GM12878 (cell line): ENCODE measurements at regions not wholly inside any gene's neighbourhood (a gene's known extent, or its start where the extent isn't known, plus 50 kb on each side); places are given as distances from the start of the nearest gene placed in this dataset.
A peak's percentile ranks its signal among the peaks of the same experiment; 100 is the strongest.

ENCODE experiments used
- ATAC-seq: fragments of 200-7000 bp; cut with Tn5 transposase; 3 replicates; pipeline ENCODE4 v1.9.1; 2020; ENCODE audit warnings: mild to moderate bottlenecking, moderate library complexity
- BruUV-seq: library from RNA; stranded (reverse); fragments of 400-500 nt; replicated peaks from 2 replicates; lab custom pipeline; 2021; lab: Mats Ljungman, UMichigan
- CTCF ChIA-PET: fragments of 300-600 bp; sonication (Branson Sonifier 250); formaldehyde crosslinking; extraction: SDS; loops from one replicate; lab custom pipeline; 2021; ENCODE audit warnings: inconsistent platforms; lab: Yijun Ruan, JAX
- POLR2A ChIA-PET: fragments of 350-600 bp; formaldehyde crosslinking; extraction: SDS; loops from one replicate; lab custom pipeline; 2021; ENCODE audit warnings: inconsistent platforms; lab: Charles Lee
- RAD21 ChIA-PET: fragments of 300-600 bp; sonication (Branson Sonifier 250); formaldehyde crosslinking; loops from one replicate; lab custom pipeline; 2023; ENCODE audit warnings: antibody characterized with exemption; ENCODE audit not compliant: unreplicated experiment; lab: Charles Lee
- SMC1A ChIA-PET: fragments of 300-600 bp; sonication (Branson Sonifier 250); formaldehyde crosslinking; loops from one replicate; lab custom pipeline; 2023; ENCODE audit not compliant: unreplicated experiment, uncharacterized antibody; lab: Charles Lee
- DNase-seq: peaks from one replicate; pipeline ENCODE4 v3.0.0-alpha.2; 2011; ENCODE audit warnings: low read depth, low spot score
- FAIRE-seq: peaks from 3 replicates; lab custom pipeline; 2011; peaks lifted over from hg19 to GRCh38; lab: Jason Lieb, UNC
- H2AFZ ChIP-seq: 2 replicates; pipeline ENCODE4 v1.6.0; 2011; ENCODE audit warnings: low read depth, low read length, control low read depth; ENCODE audit not compliant: control insufficient read depth
- H3K27ac ChIP-seq: 2 replicates; pipeline ENCODE4 v1.5.1; 2011; ENCODE audit warnings: control low read depth; ENCODE audit not compliant: control insufficient read depth, insufficient read depth
- H3K27me3 ChIP-seq, 2 experiments: replicated peaks in 1 of 2; 2 replicates each; pipeline versions ENCODE4 v1.6.0 to v1.6.1; 2011; ENCODE audit warnings: low read length in 1 of 2; ENCODE audit not compliant: control insufficient read depth in 2 of 2, insufficient read depth in 2 of 2
- H3K36me3 ChIP-seq, 2 experiments: 2 replicates each; pipeline ENCODE4 v1.5.1; 2011; ENCODE audit warnings: low read length in 1 of 2; ENCODE audit not compliant: control insufficient read depth in 2 of 2, insufficient read depth in 2 of 2
- H3K4me1 ChIP-seq: 2 replicates; pipeline ENCODE4 v1.6.1; 2011; ENCODE audit warnings: mild to moderate bottlenecking, low read length, moderate library complexity, mixed read lengths; ENCODE audit not compliant: control insufficient read depth, insufficient read depth
- H3K4me2 ChIP-seq: 2 replicates; pipeline ENCODE4 v1.6.0; 2011; ENCODE audit warnings: control low read depth; ENCODE audit not compliant: control insufficient read depth, insufficient read depth
- H3K4me3 ChIP-seq: fragments of 200-600 bp; sonication (generic); 2 replicates; pipeline ENCODE4 v1.5.1; 2016
- H3K79me2 ChIP-seq: 2 replicates; pipeline ENCODE4 v1.6.0; 2011; ENCODE audit warnings: low read length; ENCODE audit not compliant: control insufficient read depth, insufficient read depth
- H3K9ac ChIP-seq: 2 replicates; pipeline ENCODE4 v1.8.0; 2011; ENCODE audit warnings: low read length, control low read depth, mixed read lengths; ENCODE audit not compliant: control insufficient read depth, insufficient read depth
- H3K9me3 ChIP-seq: replicated peaks from 3 replicates; pipeline ENCODE4 v1.5.1; 2011; ENCODE audit warnings: mild to moderate bottlenecking, low read length; ENCODE audit not compliant: control insufficient read depth, insufficient read depth
- H4K20me1 ChIP-seq: 2 replicates; pipeline ENCODE4 v1.6.0; 2011; ENCODE audit not compliant: control insufficient read depth, insufficient read depth
- DPF2 ChIP-seq: fragments of 450-650 bp; IDR thresholded peaks from 2 replicates; pipeline ENCODE4 v1.6.1; 2017; ENCODE audit warnings: mild to moderate bottlenecking
- NRF1 ChIP-seq: conservative IDR thresholded peaks from 2 replicates; pipeline ENCODE4 v1.6.1; 2011; ENCODE audit warnings: mild to moderate bottlenecking, low read depth, low read length, improper control_type of control experiment
- TCF7 ChIP-seq: IDR thresholded peaks from 2 replicates; pipeline ENCODE4 v1.6.1; 2014; ENCODE audit warnings: antibody characterized with exemption, borderline replicate concordance
- WGBS: methylation state at CpG from one replicate; pipeline ENCODE4 v1.1.6; 2016; ENCODE audit warnings: low lambda C conversion rate; ENCODE audit not compliant: insufficient replicate concordance, insufficient coverage; ENCODE audit errors: missing lambda C conversion rate; 5-methylcytosine and 5-hydroxymethylcytosine counted together
- in situ Hi-C: fragments of 300-500 bp; cut with MboI; formaldehyde crosslinking; loops from 9 replicates; pipeline ENCODE4 v1.14.3; 2018; ENCODE audit warnings: mixed read lengths
- intact Hi-C: fragments of 100-400 bp; cut with micrococcal nuclease; formaldehyde crosslinking; loops from one replicate; pipeline ENCODE4 v1.14.2; 2022; ENCODE audit not compliant: unreplicated experiment
- TF ChIP-seq, protein P1 (sequence below): IDR thresholded peaks from 2 replicates; pipeline ENCODE4 v1.6.1; 2011; ENCODE audit warnings: borderline replicate concordance, low read depth, mild to moderate bottlenecking, moderate library complexity, low read length; ENCODE audit not compliant: insufficient read depth, poor library complexity, severe bottlenecking
- TF ChIP-seq, protein P2 (sequence below): fragments of 450-650 bp; formaldehyde crosslinking; IDR thresholded peaks from 2 replicates; pipeline ENCODE4 v1.5.0; 2022; ENCODE audit warnings: mild to moderate bottlenecking, missing genetic modification characterization
- TF ChIP-seq, protein P3 (sequence below): IDR thresholded peaks from 2 replicates; pipeline ENCODE4 v1.6.1; 2012; ENCODE audit warnings: mild to moderate bottlenecking, low read depth, low read length
- TF ChIP-seq, protein P4 (sequence below): IDR thresholded peaks from 2 replicates; pipeline ENCODE4 v1.6.1; 2012; ENCODE audit warnings: low read depth, low read length, improper control_type of control experiment
- TF ChIP-seq, protein P5 (sequence below): fragments of 450-650 bp; IDR thresholded peaks from 2 replicates; pipeline ENCODE4 v1.6.1; 2017; ENCODE audit warnings: borderline replicate concordance

DNA sequence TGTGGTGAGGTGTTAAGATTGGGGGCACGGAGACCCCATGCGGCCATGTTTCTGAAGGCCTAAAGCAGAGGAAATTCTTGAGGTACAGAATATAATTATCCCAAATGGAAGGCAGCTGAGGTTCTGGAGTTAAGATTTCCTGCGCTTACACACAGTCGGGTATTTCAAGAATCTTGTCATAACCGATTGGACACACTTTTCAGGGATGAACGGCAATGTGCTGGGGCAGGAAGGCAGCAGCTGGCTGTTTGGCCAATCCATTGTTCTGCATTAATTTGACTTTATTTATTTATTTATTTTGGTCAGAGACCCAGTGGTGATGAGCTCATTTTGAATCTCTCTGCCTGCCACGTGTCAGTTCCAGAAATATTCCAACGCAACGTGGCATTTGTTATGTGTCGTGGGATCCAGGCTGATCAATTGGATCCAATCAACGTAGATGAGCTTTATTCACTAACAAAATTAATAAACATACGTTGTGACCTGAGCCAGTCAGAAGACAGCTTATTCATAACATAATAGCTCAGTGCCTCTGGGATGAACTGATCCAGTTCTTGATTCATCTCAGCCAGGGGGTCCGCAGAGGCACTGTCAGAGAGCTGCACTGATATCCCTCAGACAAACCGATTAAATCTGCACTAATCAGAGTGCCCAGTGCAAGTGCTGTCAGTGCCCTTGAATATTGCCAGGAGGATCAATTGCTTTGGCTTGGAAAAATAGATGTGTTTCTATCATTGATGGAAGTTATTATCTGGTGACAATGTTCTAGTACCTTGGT, 181.0 kb downstream of the KTN1 start:
- H3K4me2 ChIP-seq = no peak overlapping the region
- no peak overlapping the region for H3K27ac ChIP-seq
- ATAC-seq = no peak
- BruUV-seq = no TSS peak
- H3K4me3 ChIP-seq = no peak overlapping the region
- WGBS = 76% methylated on average over 14 of the region's 14 CpGs
- in situ Hi-C loops (no loop called here), intact Hi-C loops (no loop called here)
- ChIA-PET SMC1A (interaction anchor here (0.7 to 1.7 kb wide), 3 partner anchors 8 to 28 kb away, joined by 3 to 7 read pairs (median 3); no protein-coding TSS in a partner anchor), RAD21 (no interaction called here), CTCF (no interaction called here), POLR2A (no interaction called here)
- no peaks in the 10 kb centered on the region for H3K27me3 ChIP-seq
- H4K20me1 ChIP-seq = no peaks in the 10 kb centered on the region
- H3K9me3 ChIP-seq = no peaks in the 10 kb centered on the region
- H2AFZ ChIP-seq = no peak overlapping the region
- DNase-seq = no peak
- no peaks in the 10 kb centered on the region for H3K79me2 ChIP-seq
- no peak overlapping the region for H3K9ac ChIP-seq
- H3K36me3 ChIP-seq = no peaks in the 10 kb centered on the region
- H3K4me1 ChIP-seq = peaks cover 7% of the 10 kb centered on the region; the same call in 1 of the 2 replicates
- peak; percentile 23 for FAIRE-seq
- no peak for TF ChIP-seq NRF1
- TF ChIP-seq, protein P1, sequence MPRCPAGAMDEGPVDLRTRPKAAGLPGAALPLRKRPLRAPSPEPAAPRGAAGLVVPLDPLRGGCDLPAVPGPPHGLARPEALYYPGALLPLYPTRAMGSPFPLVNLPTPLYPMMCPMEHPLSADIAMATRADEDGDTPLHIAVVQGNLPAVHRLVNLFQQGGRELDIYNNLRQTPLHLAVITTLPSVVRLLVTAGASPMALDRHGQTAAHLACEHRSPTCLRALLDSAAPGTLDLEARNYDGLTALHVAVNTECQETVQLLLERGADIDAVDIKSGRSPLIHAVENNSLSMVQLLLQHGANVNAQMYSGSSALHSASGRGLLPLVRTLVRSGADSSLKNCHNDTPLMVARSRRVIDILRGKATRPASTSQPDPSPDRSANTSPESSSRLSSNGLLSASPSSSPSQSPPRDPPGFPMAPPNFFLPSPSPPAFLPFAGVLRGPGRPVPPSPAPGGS = no peak
- no peak for TF ChIP-seq DPF2
- TF ChIP-seq, protein P2, sequence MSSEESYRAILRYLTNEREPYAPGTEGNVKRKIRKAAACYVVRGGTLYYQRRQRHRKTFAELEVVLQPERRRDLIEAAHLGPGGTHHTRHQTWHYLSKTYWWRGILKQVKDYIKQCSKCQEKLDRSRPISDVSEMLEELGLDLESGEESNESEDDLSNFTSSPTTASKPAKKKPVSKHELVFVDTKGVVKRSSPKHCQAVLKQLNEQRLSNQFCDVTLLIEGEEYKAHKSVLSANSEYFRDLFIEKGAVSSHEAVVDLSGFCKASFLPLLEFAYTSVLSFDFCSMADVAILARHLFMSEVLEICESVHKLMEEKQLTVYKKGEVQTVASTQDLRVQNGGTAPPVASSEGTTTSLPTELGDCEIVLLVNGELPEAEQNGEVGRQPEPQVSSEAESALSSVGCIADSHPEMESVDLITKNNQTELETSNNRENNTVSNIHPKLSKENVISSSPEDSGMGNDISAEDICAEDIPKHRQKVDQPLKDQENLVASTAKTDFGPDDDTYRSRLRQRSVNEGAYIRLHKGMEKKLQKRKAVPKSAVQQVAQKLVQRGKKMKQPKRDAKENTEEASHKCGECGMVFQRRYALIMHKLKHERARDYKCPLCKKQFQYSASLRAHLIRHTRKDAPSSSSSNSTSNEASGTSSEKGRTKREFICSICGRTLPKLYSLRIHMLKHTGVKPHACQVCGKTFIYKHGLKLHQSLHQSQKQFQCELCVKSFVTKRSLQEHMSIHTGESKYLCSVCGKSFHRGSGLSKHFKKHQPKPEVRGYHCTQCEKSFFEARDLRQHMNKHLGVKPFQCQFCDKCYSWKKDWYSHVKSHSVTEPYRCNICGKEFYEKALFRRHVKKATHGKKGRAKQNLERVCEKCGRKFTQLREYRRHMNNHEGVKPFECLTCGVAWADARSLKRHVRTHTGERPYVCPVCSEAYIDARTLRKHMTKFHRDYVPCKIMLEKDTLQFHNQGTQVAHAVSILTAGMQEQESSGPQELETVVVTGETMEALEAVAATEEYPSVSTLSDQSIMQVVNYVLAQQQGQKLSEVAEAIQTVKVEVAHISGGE (CRISPR knock-in tag) = no peak
- no peak for TF ChIP-seq TCF7
- TF ChIP-seq, protein P3, sequence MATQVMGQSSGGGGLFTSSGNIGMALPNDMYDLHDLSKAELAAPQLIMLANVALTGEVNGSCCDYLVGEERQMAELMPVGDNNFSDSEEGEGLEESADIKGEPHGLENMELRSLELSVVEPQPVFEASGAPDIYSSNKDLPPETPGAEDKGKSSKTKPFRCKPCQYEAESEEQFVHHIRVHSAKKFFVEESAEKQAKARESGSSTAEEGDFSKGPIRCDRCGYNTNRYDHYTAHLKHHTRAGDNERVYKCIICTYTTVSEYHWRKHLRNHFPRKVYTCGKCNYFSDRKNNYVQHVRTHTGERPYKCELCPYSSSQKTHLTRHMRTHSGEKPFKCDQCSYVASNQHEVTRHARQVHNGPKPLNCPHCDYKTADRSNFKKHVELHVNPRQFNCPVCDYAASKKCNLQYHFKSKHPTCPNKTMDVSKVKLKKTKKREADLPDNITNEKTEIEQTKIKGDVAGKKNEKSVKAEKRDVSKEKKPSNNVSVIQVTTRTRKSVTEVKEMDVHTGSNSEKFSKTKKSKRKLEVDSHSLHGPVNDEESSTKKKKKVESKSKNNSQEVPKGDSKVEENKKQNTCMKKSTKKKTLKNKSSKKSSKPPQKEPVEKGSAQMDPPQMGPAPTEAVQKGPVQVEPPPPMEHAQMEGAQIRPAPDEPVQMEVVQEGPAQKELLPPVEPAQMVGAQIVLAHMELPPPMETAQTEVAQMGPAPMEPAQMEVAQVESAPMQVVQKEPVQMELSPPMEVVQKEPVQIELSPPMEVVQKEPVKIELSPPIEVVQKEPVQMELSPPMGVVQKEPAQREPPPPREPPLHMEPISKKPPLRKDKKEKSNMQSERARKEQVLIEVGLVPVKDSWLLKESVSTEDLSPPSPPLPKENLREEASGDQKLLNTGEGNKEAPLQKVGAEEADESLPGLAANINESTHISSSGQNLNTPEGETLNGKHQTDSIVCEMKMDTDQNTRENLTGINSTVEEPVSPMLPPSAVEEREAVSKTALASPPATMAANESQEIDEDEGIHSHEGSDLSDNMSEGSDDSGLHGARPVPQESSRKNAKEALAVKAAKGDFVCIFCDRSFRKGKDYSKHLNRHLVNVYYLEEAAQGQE = no peak
- TF ChIP-seq, protein P4, sequence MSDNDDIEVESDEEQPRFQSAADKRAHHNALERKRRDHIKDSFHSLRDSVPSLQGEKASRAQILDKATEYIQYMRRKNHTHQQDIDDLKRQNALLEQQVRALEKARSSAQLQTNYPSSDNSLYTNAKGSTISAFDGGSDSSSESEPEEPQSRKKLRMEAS = no peak
- TF ChIP-seq, protein P5, sequence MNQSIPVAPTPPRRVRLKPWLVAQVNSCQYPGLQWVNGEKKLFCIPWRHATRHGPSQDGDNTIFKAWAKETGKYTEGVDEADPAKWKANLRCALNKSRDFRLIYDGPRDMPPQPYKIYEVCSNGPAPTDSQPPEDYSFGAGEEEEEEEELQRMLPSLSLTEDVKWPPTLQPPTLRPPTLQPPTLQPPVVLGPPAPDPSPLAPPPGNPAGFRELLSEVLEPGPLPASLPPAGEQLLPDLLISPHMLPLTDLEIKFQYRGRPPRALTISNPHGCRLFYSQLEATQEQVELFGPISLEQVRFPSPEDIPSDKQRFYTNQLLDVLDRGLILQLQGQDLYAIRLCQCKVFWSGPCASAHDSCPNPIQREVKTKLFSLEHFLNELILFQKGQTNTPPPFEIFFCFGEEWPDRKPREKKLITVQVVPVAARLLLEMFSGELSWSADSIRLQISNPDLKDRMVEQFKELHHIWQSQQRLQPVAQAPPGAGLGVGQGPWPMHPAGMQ = no peak
